ENCODE measurements at regions not wholly inside any gene's neighbourhood (a gene's known extent, or its start where the extent isn't known, plus 50 kb on each side); places are given as distances from the start of the nearest gene placed in this dataset.

GRCh38 chr11:98842187-98842586 is 178.6 kb upstream of the CNTN5 start:
- TF ChIP-seq, protein P1, sequence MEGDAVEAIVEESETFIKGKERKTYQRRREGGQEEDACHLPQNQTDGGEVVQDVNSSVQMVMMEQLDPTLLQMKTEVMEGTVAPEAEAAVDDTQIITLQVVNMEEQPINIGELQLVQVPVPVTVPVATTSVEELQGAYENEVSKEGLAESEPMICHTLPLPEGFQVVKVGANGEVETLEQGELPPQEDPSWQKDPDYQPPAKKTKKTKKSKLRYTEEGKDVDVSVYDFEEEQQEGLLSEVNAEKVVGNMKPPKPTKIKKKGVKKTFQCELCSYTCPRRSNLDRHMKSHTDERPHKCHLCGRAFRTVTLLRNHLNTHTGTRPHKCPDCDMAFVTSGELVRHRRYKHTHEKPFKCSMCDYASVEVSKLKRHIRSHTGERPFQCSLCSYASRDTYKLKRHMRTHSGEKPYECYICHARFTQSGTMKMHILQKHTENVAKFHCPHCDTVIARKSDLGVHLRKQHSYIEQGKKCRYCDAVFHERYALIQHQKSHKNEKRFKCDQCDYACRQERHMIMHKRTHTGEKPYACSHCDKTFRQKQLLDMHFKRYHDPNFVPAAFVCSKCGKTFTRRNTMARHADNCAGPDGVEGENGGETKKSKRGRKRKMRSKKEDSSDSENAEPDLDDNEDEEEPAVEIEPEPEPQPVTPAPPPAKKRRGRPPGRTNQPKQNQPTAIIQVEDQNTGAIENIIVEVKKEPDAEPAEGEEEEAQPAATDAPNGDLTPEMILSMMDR (IDR thresholded peaks at IDR 0.05): no peak
- TF ChIP-seq POLR2A (IDR thresholded peaks at IDR 0.05): no peak

All from esophagus squamous epithelium (tissue), 4 donors.